Superior temporal gyrus (tissue), 1 donor: ENCODE measurements at regions not wholly inside any gene's neighbourhood (a gene's known extent, or its start where the extent isn't known, plus 50 kb on each side); places are given as distances from the start of the nearest gene placed in this dataset.
"Not testable (repeated sequence)": the region's sequence is repeated elsewhere in the genome, so short reads cannot be mapped to it uniquely, and the experiment has no call there.

ENCODE experiments used
- DNase-seq: peaks from one replicate; pipeline ENCODE4 v3.0.0-alpha.2; 2016; ENCODE audit errors: extremely low spot score

DNA sequence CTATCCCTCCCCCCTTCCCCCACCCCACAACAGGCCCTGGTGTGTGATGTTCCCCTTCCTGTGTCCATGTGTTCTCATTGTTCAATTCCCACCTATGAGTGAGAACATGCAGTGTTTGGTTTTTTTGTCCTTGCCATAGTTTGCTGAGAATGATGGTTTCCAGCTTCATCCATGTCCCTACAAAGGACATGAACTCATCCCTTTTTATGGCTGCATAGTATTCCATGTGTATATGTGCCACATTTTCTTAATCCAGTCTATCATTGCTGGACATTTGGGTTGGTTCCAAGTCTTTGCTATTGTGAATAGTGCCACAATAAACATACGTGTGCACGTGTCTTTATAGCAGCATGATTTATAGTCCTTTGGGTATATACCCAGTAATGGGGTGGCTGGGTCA, 52.3 kb upstream of the MAN1A2 start:
- not testable (repeated sequence) for DNase-seq

GRCh38 chr1:117313555-117313954, 53.7 kb upstream of the MAN1A2 start:
- DNase-seq = no peak

GRCh38 chr1:117312453-117313138, 54.7 kb upstream of the MAN1A2 start:
- DNase-seq = no peak

- no peak for DNase-seq
These were observed 58.8 kb upstream of the MAN1A2 start for GRCh38 chr1:117308311-117308916.

DNA sequence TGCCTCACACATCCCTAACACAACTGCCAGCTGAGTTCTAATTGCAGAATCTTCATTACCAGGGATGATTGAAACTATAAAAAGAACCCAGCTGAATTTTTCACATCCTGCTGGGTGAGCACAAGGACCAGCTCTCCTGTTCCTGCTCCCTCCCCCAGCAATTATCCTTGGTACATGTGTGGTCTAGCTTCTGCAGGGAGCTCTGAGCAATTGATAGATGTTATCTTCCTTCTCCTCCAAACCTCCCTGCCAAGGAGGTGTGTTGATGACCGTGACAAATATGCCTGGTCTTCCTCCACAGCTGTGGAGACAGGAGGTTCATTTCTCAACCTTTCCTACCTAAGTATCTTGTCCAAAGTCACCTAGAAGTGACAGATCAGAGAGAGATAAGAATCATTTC, 65.3 kb upstream of the MAN1A2 start:
- DNase-seq = peak; percentile 27

- DNase-seq = not testable (repeated sequence)
These were observed 67.1 kb upstream of the MAN1A2 start for GRCh38 chr1:117300183-117300582.

GRCh38 chr1:117295001-117295400, 72.2 kb upstream of the MAN1A2 start:
- no peak for DNase-seq

GRCh38 chr1:117290890-117291289, 76.4 kb upstream of the MAN1A2 start:
- DNase-seq = no peak

DNA sequence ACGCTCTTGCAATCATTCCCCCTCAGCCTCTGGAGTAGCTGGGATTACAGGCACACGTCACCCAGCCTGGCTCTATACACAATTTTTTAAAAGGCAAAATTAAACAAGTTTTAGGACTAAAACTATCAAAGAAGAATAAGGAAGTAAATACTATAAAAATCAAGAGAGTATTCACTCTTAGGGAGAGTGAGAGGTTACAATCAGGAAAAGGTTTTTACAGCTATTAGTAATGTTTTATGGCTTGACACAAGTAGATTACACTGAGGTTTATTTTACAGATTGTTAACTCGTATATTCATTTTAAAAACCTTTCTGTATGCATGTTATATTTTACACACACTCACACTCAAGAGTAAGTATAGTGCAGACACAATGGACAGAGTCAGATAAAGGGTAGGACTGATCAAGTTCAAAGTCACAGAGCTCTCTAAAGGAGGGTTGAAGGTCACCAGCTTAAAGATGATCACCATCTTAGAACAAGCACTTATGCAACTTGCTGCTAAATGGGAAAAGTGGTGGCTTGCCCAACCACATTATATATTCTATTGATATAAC, 77.9 kb upstream of the MAN1A2 start:
- no peak for DNase-seq

- DNase-seq = no peak
These were observed 75.8 kb upstream of the VTCN1 start for GRCh38 chr1:117286562-117286961.

DNA sequence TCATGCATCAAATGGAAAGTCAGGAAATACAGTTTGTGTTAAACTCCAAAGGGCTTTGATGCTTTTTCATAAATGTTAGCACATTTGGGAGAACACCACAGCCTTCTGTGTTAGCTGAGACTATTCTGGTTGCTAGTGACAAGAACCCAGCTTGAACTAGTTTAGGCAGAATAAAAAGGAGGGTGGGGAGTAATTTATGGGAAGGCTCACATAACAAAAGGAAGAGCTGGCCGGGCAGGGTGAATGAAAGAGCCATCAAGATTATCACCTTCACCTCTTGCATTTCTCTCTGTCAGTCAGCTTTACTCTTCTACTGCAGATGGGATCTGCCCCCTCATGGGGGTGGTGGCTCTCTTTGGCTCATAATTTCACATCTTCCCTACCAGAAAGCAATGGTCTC, 75.4 kb upstream of the VTCN1 start:
- no peak for DNase-seq

DNA sequence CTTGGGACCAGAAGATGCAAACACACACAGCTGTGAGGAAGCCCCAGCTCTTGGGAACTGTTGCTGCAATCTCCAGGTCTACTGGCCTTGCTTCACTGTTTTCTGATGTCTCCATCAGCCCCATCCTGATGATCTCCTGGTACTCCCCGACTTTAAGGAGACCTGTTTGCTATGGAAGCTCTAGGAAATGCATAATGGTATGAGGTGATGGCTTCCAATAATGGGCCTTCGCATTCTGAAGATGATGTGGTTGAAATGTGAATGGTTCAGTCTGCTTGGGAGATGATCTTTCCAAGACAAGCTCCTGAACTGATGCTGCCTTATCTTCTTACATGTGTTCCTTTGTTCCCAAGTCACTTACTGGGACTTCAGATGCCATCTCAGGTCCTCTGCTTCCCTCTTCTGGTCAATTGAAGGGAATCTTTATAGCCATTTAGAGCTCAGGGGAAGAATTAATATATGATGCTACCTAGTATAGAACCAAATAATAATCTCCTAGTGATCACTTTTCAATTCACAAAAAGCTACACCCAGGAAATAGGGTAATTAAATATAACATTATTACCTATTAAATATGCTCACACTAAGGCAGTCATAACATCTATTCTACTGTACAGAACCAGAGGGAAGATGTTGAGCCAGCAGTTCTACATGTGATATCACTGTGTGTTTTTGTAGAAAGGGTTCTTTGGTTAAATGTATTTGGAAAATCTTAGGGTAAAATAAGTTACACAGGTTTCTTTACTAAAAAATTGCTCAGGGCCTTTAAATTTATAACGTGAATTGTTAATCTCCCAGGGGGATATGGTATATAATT, 73.9 kb upstream of the VTCN1 start:
- peak; percentile 83 for DNase-seq

GRCh38 chr1:117278531-117278930, 67.8 kb upstream of the VTCN1 start:
- DNase-seq = no peak

GRCh38 chr1:117275055-117275454, 64.3 kb upstream of the VTCN1 start:
- DNase-seq = no peak

- no peak for DNase-seq
These were observed 61.2 kb upstream of the VTCN1 start for GRCh38 chr1:117271959-117272358.

- no peak for DNase-seq
These were observed 60.4 kb upstream of the VTCN1 start for GRCh38 chr1:117271129-117271528.

- no peak for DNase-seq
These were observed 60.0 kb upstream of the VTCN1 start for GRCh38 chr1:117270679-117271078.

DNA sequence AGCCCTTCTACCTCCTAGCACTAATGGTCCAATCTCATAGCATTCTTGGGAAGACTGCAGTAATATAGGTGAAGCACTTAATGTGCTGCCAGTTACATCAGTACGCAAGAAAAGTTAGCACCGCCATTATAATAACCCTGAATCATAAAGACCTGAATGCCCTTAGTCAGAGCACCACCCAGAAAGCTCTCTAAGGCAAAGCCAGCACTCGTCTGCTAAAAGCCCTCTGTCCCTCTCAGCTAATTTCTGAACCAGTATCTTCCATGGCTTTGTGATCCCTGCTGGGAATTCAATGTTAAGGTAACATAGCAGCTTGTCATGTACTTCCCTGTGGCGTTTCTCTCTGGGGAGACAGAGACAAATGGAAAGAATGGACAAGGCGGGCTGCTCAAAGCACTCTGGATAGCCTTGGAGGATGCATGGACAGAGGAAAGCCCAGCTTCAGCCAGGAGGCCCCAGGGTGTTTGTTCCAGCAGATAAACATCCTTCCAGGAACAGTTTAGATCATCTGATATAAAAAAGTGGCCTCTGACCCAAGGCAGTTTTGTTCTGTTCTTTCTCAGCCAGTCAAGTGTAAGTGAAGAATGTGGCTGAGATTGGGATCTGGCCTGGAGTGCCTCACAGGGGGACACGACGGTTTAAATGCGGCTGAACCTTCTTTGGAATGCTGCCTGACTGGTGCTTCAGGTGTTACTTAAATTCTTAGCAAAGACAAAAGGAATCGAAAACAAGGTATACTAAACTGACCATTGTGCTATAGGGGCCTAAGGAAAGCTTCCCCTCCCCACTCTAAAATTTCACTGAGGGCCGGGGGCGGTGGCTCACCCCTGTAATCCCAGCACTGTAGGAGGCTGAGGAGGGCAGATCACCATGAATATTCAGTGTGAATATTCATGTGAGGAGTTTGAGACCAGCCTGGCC, 58.1 kb upstream of the VTCN1 start:
- no peak for DNase-seq

- DNase-seq = no peak
These were observed 56.6 kb upstream of the VTCN1 start for GRCh38 chr1:117267232-117267774.

- no peak for DNase-seq
These were observed 52.2 kb upstream of the VTCN1 start for GRCh38 chr1:117262976-117263375.

GRCh38 chr1:117261424-117261785, 50.7 kb upstream of the VTCN1 start:
- no peak for DNase-seq
